ENCODE measurements at regions not wholly inside any gene's neighbourhood (a gene's known extent, or its start where the extent isn't known, plus 50 kb on each side); places are given as distances from the start of the nearest gene placed in this dataset.
A peak's percentile ranks its signal among the peaks of the same experiment; 100 is the strongest.

- no peak for TF ChIP-seq CTCF (conservative IDR thresholded peaks at IDR 0.05; ENCODE audit: low read length)
Measured at GRCh38 chr15:25106209-25106608, 151.4 kb downstream of the SNRPN start.

GRCh38 chr15:25133804-25134203, 179.0 kb downstream of the SNRPN start:
- TF ChIP-seq CTCF (conservative IDR thresholded peaks at IDR 0.05; ENCODE audit: low read length), result no peak
- DNase-seq (ENCODE audit: low read depth), result no peak
- no peak overlapping the region for H3K4me3 ChIP-seq (ENCODE audit: low read length)

More at GRCh38 chr15:25106209-25106608, 151.4 kb downstream of the SNRPN start:
- H3K4me3 ChIP-seq (ENCODE audit: low read length), result no peak overlapping the region
- no peak for DNase-seq (ENCODE audit: low read depth)

GRCh38 chr15:25134546-25134945, 179.8 kb downstream of the SNRPN start:
- peak; percentile 0 for DNase-seq (ENCODE audit: low read depth)
- TF ChIP-seq CTCF (conservative IDR thresholded peaks at IDR 0.05; ENCODE audit: low read length), result no peak
- no peak overlapping the region for H3K4me3 ChIP-seq (ENCODE audit: low read length)

GRCh38 chr15:25136119-25136518, 181.3 kb downstream of the SNRPN start:
- no peak overlapping the region for H3K4me3 ChIP-seq (ENCODE audit: low read length)
- peak; percentile 6 for DNase-seq (ENCODE audit: low read depth)
- peak; percentile 30 for TF ChIP-seq CTCF (conservative IDR thresholded peaks at IDR 0.05; ENCODE audit: low read length)

- no peak overlapping the region for H3K4me3 ChIP-seq (ENCODE audit: low read length)
- no peak for TF ChIP-seq CTCF (conservative IDR thresholded peaks at IDR 0.05; ENCODE audit: low read length)
- DNase-seq (ENCODE audit: low read depth), result no peak
Measured at GRCh38 chr15:25137013-25137412, 182.2 kb downstream of the SNRPN start.

GRCh38 chr15:25169318-25169717, 214.5 kb downstream of the SNRPN start:
- no peak overlapping the region for H3K4me3 ChIP-seq (ENCODE audit: low read length)
- no peak for TF ChIP-seq CTCF (conservative IDR thresholded peaks at IDR 0.05; ENCODE audit: low read length)
- DNase-seq (ENCODE audit: low read depth), result no peak

- no peak for DNase-seq (ENCODE audit: low read depth)
- H3K4me3 ChIP-seq (ENCODE audit: low read length), result no peak overlapping the region
- TF ChIP-seq CTCF (conservative IDR thresholded peaks at IDR 0.05; ENCODE audit: low read length), result no peak
Measured at GRCh38 chr15:25170113-25170731, 215.4 kb downstream of the SNRPN start.
